Muscle of back (tissue), 3 donors: ENCODE measurements at regions not wholly inside any gene's neighbourhood (a gene's known extent, or its start where the extent isn't known, plus 50 kb on each side); places are given as distances from the start of the nearest gene placed in this dataset.
"Not testable (repeated sequence)": the region's sequence is repeated elsewhere in the genome, so short reads cannot be mapped to it uniquely, and the experiment has no call there.

Experiments used
- DNase-seq, 3 donors: peaks; one replicate each; pipeline versions ENCODE4 v3.0.0 to v3.0.0-alpha.2; 2013

- DNase-seq, result peak in 1 of 3 donors; percentile 45
These were observed 128.9 kb downstream of the TMEM200A start for GRCh38 chr6:130494729-130495128.

GRCh38 chr6:130500693-130501092 is 134.9 kb downstream of the TMEM200A start:
- DNase-seq, result peak in 1 of 3 donors; percentile 88

DNA sequence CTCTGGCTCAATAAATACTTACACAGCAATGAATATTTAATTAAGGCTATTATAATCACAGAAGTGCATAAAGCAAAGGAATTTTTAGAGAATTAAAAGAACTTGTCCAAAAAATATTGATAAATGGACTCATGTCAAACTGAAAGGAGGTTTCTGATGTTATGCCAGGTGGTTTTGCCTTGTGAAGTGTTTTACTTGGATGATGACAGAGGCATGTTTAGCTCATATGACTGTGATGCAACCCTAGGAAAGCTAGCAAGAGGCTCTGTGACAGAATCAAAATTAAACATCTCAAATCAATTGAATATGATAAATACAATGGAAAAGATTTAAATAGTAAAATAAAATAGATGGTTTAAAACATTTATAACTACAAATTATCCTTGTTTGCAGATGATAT is 137.3 kb downstream of the TMEM200A start:
- no peak for DNase-seq

DNA sequence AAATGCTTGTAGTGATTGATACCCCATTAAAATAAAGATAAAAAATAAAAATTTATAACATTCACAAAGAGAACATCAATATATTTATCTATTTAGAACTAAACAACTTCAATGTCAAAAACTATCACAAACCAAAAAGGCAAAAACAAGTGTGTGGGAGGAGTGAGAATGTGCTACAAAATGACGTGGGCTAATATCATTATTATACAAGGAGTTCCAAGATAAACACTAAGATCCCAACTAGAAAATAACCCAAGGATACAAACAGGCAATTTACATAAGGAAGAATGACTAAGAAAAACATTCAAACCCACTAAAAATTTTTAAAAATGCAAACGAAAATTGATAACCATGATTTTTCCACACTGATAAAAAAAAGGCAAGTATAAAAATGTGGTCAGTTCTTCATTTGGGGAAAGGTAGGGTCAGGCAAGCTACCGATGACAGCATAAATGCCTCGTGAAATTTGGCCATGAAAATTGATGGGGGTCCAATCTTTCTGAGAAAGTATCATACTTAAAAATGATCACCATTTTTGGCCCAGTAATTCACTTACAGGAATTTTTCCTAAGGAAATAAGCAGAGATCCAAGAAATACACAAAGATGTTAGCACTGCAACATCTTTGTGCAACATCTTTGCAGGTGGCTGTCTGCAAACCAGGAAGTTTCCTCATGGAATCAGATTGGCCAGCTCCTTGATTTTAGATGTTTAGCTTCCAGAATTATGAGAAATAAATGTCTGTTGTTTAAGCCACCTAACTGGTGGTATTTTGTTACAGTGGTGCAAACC is 140.2 kb downstream of the TMEM200A start:
- no peak for DNase-seq

GRCh38 chr6:130507005-130507665 is 141.3 kb downstream of the TMEM200A start:
- not testable (repeated sequence) for DNase-seq

DNA sequence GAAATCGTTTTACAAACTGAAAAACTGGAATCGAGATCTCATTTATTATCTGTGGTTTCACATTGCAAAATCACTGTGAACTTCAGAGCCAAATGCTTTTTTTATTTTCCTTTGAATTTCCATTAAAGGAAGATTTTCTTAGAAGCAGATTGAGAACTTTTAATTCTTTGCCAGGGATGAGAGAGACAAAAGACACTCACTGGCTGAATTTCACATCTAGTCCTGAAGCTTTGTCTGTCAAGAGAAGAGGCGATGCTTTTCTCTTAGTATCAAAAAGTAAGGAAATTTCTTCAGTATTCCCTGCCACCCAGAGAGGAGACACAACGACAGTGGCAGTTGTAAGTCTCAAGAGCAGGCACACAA is 141.8 kb downstream of the TMEM200A start:
- DNase-seq, result no peak

- peak; percentile 23 to 71 (median 50) for DNase-seq
These were observed 148.0 kb downstream of the TMEM200A start for GRCh38 chr6:130513770-130514169.

DNA sequence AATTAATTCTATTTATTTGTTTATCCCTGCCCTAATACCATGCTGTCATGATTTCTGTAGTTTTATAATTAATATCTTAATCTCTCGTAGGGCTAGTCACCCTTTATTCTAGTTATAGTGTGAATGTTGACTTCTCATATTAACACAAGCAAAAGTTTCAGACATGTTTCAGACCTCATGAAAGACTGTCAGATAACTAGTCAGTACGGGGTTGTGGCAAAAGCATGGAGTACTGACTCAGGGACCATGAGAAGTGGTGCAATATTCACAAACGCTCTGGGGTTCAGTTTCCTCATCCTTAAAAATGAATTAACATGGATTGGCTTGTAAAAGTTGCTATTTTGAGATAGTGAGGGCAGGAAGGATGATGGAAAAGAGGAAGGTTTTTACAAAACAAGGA is 148.9 kb downstream of the TMEM200A start:
- no peak for DNase-seq

DNA sequence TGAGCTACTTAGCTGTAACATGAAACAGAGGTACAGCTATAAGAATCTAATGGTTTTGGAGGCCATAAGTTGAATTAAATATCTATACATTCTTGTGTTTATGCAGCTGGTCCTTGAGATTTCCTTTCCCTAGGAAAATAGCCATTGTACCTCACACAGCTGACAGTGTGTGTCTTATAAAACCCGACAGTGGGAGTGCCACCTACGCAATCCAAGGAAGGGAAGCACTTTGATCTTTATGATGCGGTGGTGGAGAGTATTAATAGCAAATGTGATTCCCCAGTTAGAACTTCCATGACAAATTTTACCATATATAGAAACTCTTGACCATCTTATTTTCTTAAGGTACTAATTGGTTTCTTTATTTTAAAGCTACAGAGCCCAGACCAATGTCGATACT is 149.5 kb downstream of the TMEM200A start:
- DNase-seq, result no peak

GRCh38 chr6:130516604-130517003 is 150.8 kb downstream of the TMEM200A start:
- DNase-seq, result no peak

DNA sequence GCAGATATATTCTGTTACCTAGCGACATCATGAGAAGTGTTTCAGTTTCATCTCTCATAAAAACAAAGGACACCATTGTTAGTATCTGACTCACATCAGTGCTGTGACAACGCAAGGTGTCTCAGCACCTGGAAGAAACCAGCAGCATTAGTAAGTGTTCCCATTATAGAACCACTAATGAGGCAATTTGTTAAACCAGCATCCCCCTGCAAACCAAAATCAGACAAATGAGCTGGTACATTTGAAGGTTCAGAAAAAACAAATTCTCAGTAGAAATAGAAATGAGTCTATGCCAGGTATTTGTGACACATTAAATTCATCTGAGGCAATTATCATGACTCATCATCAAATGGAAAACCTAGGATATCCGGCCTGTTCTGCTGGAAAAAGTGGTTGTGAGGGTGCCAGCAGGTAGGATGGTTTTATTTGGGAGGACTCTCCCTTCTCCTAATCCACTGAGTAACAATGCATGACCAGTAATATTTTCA is 151.7 kb downstream of the TMEM200A start:
- DNase-seq, result no peak

DNA sequence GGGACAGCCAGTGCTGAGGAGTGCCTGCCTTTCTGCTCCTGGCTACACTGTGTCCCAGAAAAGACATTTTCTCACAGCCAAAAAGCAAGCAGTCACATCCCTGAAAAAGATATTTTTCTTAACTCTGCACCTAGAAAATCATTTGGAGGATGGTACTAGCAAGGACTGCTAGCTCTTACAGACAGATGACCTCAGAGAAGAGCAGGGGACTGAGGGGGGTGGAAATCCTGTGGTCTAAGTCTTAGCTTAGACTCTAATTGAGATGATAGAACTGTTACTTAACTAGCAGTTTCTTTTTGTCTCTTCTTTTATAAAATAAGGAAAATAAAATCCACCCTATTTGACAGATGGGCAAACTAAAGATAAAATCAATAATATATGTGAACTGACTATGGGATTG is 152.8 kb downstream of the TMEM200A start:
- no peak for DNase-seq

- DNase-seq, result no peak
These were observed 154.4 kb downstream of the TMEM200A start for GRCh38 chr6:130520221-130520620.

DNA sequence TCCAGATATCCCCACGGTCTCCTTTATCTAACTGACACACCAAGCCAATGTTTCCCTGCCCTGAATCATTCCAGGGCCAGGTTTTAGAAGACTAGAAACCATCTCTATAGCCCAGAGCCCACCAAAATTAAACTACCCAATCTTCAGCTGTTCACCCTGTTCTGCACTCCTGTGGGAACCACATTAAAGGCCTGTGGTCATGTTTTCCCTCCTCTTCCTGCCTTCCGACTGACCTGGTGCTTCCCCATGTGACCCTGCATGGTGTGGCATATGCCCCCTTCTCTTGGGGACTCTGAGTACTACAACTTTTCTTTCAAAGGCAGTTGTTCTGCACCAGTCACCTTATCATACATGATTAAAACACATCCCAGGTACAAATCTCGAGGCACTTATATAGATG is 155.0 kb downstream of the TMEM200A start:
- no peak for DNase-seq

GRCh38 chr6:130524552-130524951 is 158.7 kb downstream of the TMEM200A start:
- no peak for DNase-seq

DNA sequence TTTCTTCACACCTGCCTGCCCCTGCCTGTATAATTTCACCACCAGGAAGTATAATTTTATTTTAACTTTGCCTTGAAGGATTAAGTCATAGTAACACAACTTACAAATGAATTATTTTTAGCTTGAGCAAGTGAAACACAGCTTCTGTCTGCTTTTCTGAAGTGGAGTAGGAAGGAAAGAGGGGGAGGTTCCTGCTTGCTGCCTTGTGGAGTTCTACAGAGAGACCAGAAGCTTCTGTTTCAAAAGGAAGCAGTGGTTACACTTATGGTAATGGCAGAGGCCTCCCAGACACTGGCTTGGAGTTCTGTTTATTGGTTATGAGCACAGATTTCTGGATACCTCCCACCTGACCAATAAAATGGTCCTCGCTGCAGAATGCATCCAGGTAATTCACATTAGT is 159.6 kb downstream of the TMEM200A start:
- no peak for DNase-seq

GRCh38 chr6:130526466-130526865 is 160.6 kb downstream of the TMEM200A start:
- DNase-seq, result no peak

GRCh38 chr6:130527173-130527572 is 161.4 kb downstream of the TMEM200A start:
- no peak for DNase-seq

- no peak for DNase-seq
These were observed 163.8 kb downstream of the TMEM200A start for GRCh38 chr6:130529569-130530149.

GRCh38 chr6:130534627-130535026 is 168.8 kb downstream of the TMEM200A start:
- DNase-seq, result no peak

DNA sequence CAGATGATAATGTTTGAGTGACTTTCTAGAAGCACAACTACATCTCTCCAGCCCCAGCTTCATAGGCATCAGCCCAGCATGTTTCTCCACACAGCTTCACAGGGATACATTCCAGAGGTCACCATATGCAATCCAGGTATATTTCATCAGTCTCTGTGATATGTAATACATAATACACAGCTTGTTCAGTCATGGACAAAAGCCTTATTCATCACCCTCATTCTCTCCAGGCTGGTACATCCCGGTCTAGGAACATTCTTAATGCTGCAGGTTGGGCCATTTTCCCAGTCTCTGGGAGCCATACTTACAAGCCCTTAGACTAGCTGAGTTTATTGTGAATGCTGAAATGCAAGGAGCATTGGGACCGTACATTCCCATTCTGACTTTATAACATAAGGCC is 169.4 kb downstream of the TMEM200A start:
- no peak for DNase-seq

DNA sequence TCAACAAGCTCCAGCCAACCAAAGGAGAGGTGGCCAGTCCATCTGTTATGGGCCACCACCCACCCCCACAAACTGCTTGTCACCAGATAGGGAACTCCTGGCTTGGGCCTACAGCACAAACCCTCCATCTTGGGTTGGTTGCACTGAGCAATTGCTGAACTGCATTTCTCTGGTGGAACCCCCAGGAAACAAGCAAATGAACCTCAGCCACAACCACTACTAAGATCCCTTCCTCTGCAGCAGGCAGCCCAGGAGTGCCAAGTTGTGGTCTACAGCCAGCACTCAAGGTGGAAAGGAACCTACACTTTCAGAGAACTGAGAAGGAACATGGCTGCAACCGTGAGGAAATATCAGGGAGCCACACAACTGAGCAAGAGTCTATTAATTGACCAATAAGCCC is 171.6 kb downstream of the TMEM200A start:
- DNase-seq, result no peak

GRCh38 chr6:130547723-130548122 is 181.9 kb downstream of the TMEM200A start:
- DNase-seq, result peak; percentile 32 to 64 (median 33)
